OCI-LY3 (cell line): ENCODE measurements at regions not wholly inside any gene's neighbourhood (a gene's known extent, or its start where the extent isn't known, plus 50 kb on each side); places are given as distances from the start of the nearest gene placed in this dataset.

Source experiments
- H2AFZ ChIP-seq: fragments of 200-600, 300-600 bp; shearing (Covaris generic); 2 replicates; pipeline ENCODE4 v1.6.0; 2014; ENCODE audit warnings: antibody characterized with exemption, low read depth, low read length
- H3K27ac ChIP-seq: fragments of 200-600, 300-600 bp; sonication (generic); 2 replicates; pipeline ENCODE4 v1.5.1; 2014; ENCODE audit warnings: mild to moderate bottlenecking, low read length, moderate library complexity, mixed read lengths
- H3K27me3 ChIP-seq: fragments of 200-600, 300-600 bp; sonication (generic); 2 replicates; pipeline ENCODE4 v1.6.1; 2014; ENCODE audit warnings: low read depth, low read length, mixed read lengths
- H3K36me3 ChIP-seq: fragments of 200-600, 300-600 bp; sonication (generic); replicated peaks from 2 replicates; pipeline ENCODE3; 2014; ENCODE audit warnings: low read depth, low read length, mixed read lengths
- H3K4me1 ChIP-seq: fragments of 300-600, 200-600 bp; sonication (generic); 2 replicates; pipeline ENCODE4 v1.6.1; 2014; ENCODE audit warnings: low read length, mixed read lengths
- H3K4me2 ChIP-seq: fragments of 200-600, 300-600 bp; sonication (generic); 2 replicates; pipeline ENCODE4 v1.6.1; 2014; ENCODE audit warnings: low read length, mixed read lengths
- H3K4me3 ChIP-seq: fragments of 300-600, 200-600 bp; sonication (generic); 2 replicates; pipeline ENCODE4 v1.5.1; 2014; ENCODE audit warnings: antibody characterized with exemption, mild to moderate bottlenecking, low read length, moderate library complexity
- H3K79me2 ChIP-seq: fragments of 300-600, 200-600 bp; shearing (Covaris generic); 2 replicates; pipeline ENCODE4 v1.6.1; 2014; ENCODE audit warnings: mild to moderate bottlenecking, low read length, mixed read lengths
- H3K9ac ChIP-seq: fragments of 300-600, 200-600 bp; shearing (Covaris generic); 2 replicates; pipeline ENCODE4 v1.6.0; 2014; ENCODE audit warnings: mild to moderate bottlenecking, low read length, moderate library complexity
- H3K9me3 ChIP-seq: fragments of 200-600, 300-600 bp; shearing (Covaris generic); 2 replicates; pipeline ENCODE4 v1.6.1; 2014; ENCODE audit warnings: low read length, mixed read lengths; ENCODE audit not compliant: insufficient read depth
- H4K20me1 ChIP-seq: fragments of 200-600, 300-600 bp; sonication (generic); 2 replicates; pipeline ENCODE4 v1.6.1; 2016; ENCODE audit warnings: low read length, mixed read lengths; ENCODE audit not compliant: insufficient read depth
- CTCF ChIP-seq: fragments of 200-600, 300-600 bp; sonication (generic); IDR thresholded peaks from 2 replicates; pipeline ENCODE4 v1.5.1; 2014; ENCODE audit warnings: antibody characterized with exemption, low read length, low read depth
- EZH2phosphoT487 ChIP-seq: fragments of 200-600 bp; shearing (Covaris generic); IDR thresholded peaks from 2 replicates; pipeline ENCODE4 v1.6.1; 2018; ENCODE audit warnings: antibody characterized with exemption, mixed run types, low read depth

DNA sequence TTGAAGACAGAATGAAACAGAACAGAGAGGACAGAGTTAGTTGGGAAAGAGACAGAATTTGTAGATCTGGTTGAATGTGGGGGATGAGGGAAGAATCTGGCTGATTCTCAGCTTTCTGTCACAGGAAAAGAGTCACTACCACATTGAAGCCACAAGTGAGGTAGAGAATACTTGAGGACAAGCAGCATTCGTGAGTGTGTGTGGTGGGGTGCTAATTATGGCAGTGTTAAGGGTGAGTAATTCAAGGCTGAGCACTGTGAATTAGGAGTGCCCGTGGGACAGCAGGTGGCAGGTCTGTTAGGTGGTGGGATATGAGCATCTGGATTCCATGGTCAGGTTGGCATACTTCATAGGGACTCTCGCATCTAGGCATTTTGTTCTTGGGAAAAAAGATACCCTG, 347.4 kb upstream of the PRICKLE1 start:
- no peak overlapping the region for H3K27ac ChIP-seq
- no peak overlapping the region for H3K4me2 ChIP-seq
- no peaks in the 10 kb centered on the region for H3K36me3 ChIP-seq
- H3K9ac ChIP-seq = no peak overlapping the region
- H3K79me2 ChIP-seq = no peaks in the 10 kb centered on the region
- H4K20me1 ChIP-seq = no peaks in the 10 kb centered on the region
- H3K4me1 ChIP-seq = no peaks in the 10 kb centered on the region
- no peaks in the 10 kb centered on the region for H3K9me3 ChIP-seq
- no peaks in the 10 kb centered on the region for H3K27me3 ChIP-seq
- TF ChIP-seq EZH2phosphoT487 (no peak), CTCF (no peak)
- H3K4me3 ChIP-seq = no peak overlapping the region
- no peak overlapping the region for H2AFZ ChIP-seq

- Histone ChIP-seq H3K36me3 (no peaks in the 10 kb centered on the region), H3K9me3 (no peaks in the 10 kb centered on the region), H3K27me3 (no peaks in the 10 kb centered on the region), H3K4me2 (no peak overlapping the region), H3K27ac (no peak overlapping the region), H3K4me3 (no peak overlapping the region), H3K79me2 (no peaks in the 10 kb centered on the region), H2AFZ (no peak overlapping the region), H4K20me1 (no peaks in the 10 kb centered on the region), H3K9ac (no peak overlapping the region), H3K4me1 (no peaks in the 10 kb centered on the region)
- TF ChIP-seq EZH2phosphoT487 (no peak), CTCF (no peak)
These were observed 346.7 kb upstream of the PRICKLE1 start for GRCh38 chr12:42936260-42936659.

DNA sequence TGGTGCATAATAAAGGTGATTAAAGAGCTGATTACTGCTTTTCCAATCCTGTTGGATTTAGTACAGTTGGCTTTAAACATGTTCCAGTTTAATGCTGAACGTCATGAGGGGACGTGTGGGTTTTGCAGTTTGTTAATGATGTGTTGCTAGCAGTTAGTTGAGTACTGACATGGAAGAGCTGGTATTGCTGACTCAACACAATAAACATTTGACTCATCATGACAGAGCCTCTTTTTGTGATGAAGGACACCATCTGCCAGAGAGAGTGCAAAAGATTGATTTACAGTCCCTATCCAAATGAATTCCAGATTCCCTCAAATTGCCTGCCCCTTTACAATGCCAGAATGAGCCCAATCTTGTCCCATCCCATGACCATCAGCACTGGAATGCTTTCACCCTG, 346.2 kb upstream of the PRICKLE1 start:
- Histone ChIP-seq H3K9me3 (no peaks in the 10 kb centered on the region), H3K36me3 (no peaks in the 10 kb centered on the region), H3K9ac (no peak overlapping the region), H3K4me1 (no peaks in the 10 kb centered on the region), H3K4me3 (no peak overlapping the region), H4K20me1 (no peaks in the 10 kb centered on the region), H3K27me3 (no peaks in the 10 kb centered on the region), H3K4me2 (no peak overlapping the region), H3K79me2 (no peaks in the 10 kb centered on the region), H3K27ac (no peak overlapping the region), H2AFZ (no peak overlapping the region)
- TF ChIP-seq CTCF (no peak), EZH2phosphoT487 (no peak)

GRCh38 chr12:42935090-42935489, 345.5 kb upstream of the PRICKLE1 start:
- no peaks in the 10 kb centered on the region for H3K9me3 ChIP-seq
- H2AFZ ChIP-seq = no peak overlapping the region
- no peaks in the 10 kb centered on the region for H4K20me1 ChIP-seq
- H3K4me1 ChIP-seq = no peaks in the 10 kb centered on the region
- H3K4me2 ChIP-seq = no peak overlapping the region
- H3K79me2 ChIP-seq = no peaks in the 10 kb centered on the region
- H3K4me3 ChIP-seq = no peak overlapping the region
- no peak overlapping the region for H3K9ac ChIP-seq
- no peaks in the 10 kb centered on the region for H3K36me3 ChIP-seq
- H3K27ac ChIP-seq = no peak overlapping the region
- no peaks in the 10 kb centered on the region for H3K27me3 ChIP-seq
- TF ChIP-seq EZH2phosphoT487 = no peak
